IgD-negative memory B cell (primary cell): ENCODE measurements at regions not wholly inside any gene's neighbourhood (a gene's known extent, or its start where the extent isn't known, plus 50 kb on each side); places are given as distances from the start of the nearest gene placed in this dataset.

Experiments
- H3K27ac Mint-ChIP-seq, 3 donors: one replicate each; pipeline ENCODE4 v1.8.0; 2020 to 2022; ENCODE audit warnings: mild to moderate bottlenecking in 3 of 3, mixed read lengths in 3 of 3, moderate library complexity in 1 of 3
- H3K27me3 Mint-ChIP-seq: one replicate; pipeline ENCODE4 v1.8.0; 2021; ENCODE audit warnings: mixed read lengths
- H3K36me3 Mint-ChIP-seq: one replicate; pipeline ENCODE4 v1.8.0; 2020; ENCODE audit warnings: mild to moderate bottlenecking, mixed read lengths
- H3K4me1 Mint-ChIP-seq, 3 donors: one replicate each; pipeline ENCODE4 v1.8.0; 2020 to 2022; ENCODE audit warnings: mixed read lengths in 3 of 3, mild to moderate bottlenecking in 1 of 3
- H3K4me3 Mint-ChIP-seq, 4 donors: one replicate each; pipeline ENCODE4 v1.8.0; 2020 to 2022; ENCODE audit warnings: mild to moderate bottlenecking in 4 of 4, mixed read lengths in 4 of 4, moderate library complexity in 3 of 4
- H3K9me3 Mint-ChIP-seq, 3 donors: one replicate each; pipeline ENCODE4 v1.8.0; 2020 to 2021; ENCODE audit warnings: mixed read lengths in 3 of 3, mild to moderate bottlenecking in 1 of 3

- Mint-ChIP-seq H3K4me3 (no peak overlapping the region), H3K27ac (peak overlapping the region in 2 of 3 donors; percentile 45 to 81)
Observed at GRCh38 chr17:13933441-13934276, 135.6 kb upstream of the COX10 start.

GRCh38 chr17:13939222-13939621 lies 130.1 kb upstream of the COX10 start:
- H3K4me1 Mint-ChIP-seq = peaks cover 2 to 12% (median 6%) of the 10 kb centered on the region in 3 donors
- H3K4me3 Mint-ChIP-seq = no peak overlapping the region
- peaks cover 3% of the 10 kb centered on the region for H3K27me3 Mint-ChIP-seq
- H3K9me3 Mint-ChIP-seq = peaks cover 0 to 8% (median 6%) of the 10 kb centered on the region in 3 donors
- no peak overlapping the region for H3K27ac Mint-ChIP-seq
- H3K36me3 Mint-ChIP-seq = peaks cover 4% of the 10 kb centered on the region

More at GRCh38 chr17:13933441-13934276, 135.6 kb upstream of the COX10 start:
- H3K27me3 Mint-ChIP-seq = no peaks in the 10 kb centered on the region
- no peaks in the 10 kb centered on the region for H3K36me3 Mint-ChIP-seq
- peaks cover under 1 to 4% (median 3%) of the 10 kb centered on the region in 3 donors for H3K9me3 Mint-ChIP-seq
- H3K4me1 Mint-ChIP-seq = peaks cover 20 to 32% (median 27%) of the 10 kb centered on the region in 3 donors

- peaks cover 3% of the 10 kb centered on the region for H3K27me3 Mint-ChIP-seq
- H3K9me3 Mint-ChIP-seq = peaks cover 0 to 8% (median 6%) of the 10 kb centered on the region in 3 donors
- no peak overlapping the region for H3K4me3 Mint-ChIP-seq
- H3K27ac Mint-ChIP-seq = no peak overlapping the region
- peaks cover 4% of the 10 kb centered on the region for H3K36me3 Mint-ChIP-seq
- H3K4me1 Mint-ChIP-seq = peaks cover 5 to 18% (median 8%) of the 10 kb centered on the region in 3 donors
Observed at GRCh38 chr17:13940858-13941665, 128.2 kb upstream of the COX10 start.

- Mint-ChIP-seq H3K9me3 (peaks cover 0 to 8% (median 6%) of the 10 kb centered on the region in 3 donors), H3K27ac (no peak overlapping the region), H3K4me1 (peaks cover 5 to 18% (median 8%) of the 10 kb centered on the region in 3 donors), H3K27me3 (peaks cover 3% of the 10 kb centered on the region), H3K4me3 (no peak overlapping the region), H3K36me3 (peaks cover 4% of the 10 kb centered on the region)
Observed at GRCh38 chr17:13941781-13942180, 127.5 kb upstream of the COX10 start.

GRCh38 chr17:13943909-13944308 lies 125.4 kb upstream of the COX10 start:
- Mint-ChIP-seq H3K27ac (no peak overlapping the region), H3K9me3 (peaks cover 0 to 8% (median 6%) of the 10 kb centered on the region in 3 donors), H3K27me3 (peaks cover 3% of the 10 kb centered on the region), H3K4me1 (peaks cover 5 to 11% (median 8%) of the 10 kb centered on the region in 3 donors), H3K4me3 (no peak overlapping the region), H3K36me3 (peaks cover 4% of the 10 kb centered on the region)

- Mint-ChIP-seq H3K4me1 (peaks cover 5 to 8% (median 5%) of the 10 kb centered on the region in 3 donors), H3K9me3 (no peaks in the 10 kb centered on the region), H3K27ac (no peak overlapping the region), H3K36me3 (no peaks in the 10 kb centered on the region), H3K27me3 (peaks cover 3% of the 10 kb centered on the region), H3K4me3 (no peak overlapping the region)
Observed at GRCh38 chr17:13947499-13947898, 121.8 kb upstream of the COX10 start.

- H3K4me1 Mint-ChIP-seq = no peaks in the 10 kb centered on the region
- no peaks in the 10 kb centered on the region for H3K9me3 Mint-ChIP-seq
- H3K36me3 Mint-ChIP-seq = peaks cover 3% of the 10 kb centered on the region
- H3K27ac Mint-ChIP-seq = no peak overlapping the region
- H3K27me3 Mint-ChIP-seq = no peaks in the 10 kb centered on the region
- no peak overlapping the region for H3K4me3 Mint-ChIP-seq
Observed at GRCh38 chr17:13952009-13952750, 117.1 kb upstream of the COX10 start.

GRCh38 chr17:13953841-13954240 lies 115.5 kb upstream of the COX10 start:
- Mint-ChIP-seq H3K4me3 (no peak overlapping the region), H3K9me3 (no peaks in the 10 kb centered on the region), H3K27me3 (no peaks in the 10 kb centered on the region), H3K4me1 (no peaks in the 10 kb centered on the region), H3K27ac (no peak overlapping the region), H3K36me3 (peaks cover 6% of the 10 kb centered on the region)

- Mint-ChIP-seq H3K4me3 (no peak overlapping the region), H3K27ac (no peak overlapping the region), H3K27me3 (no peaks in the 10 kb centered on the region), H3K36me3 (peaks cover 6% of the 10 kb centered on the region), H3K4me1 (peaks cover 3 to 5% (median 4%) of the 10 kb centered on the region in 3 donors), H3K9me3 (peaks cover 0 to 3% (median 0%) of the 10 kb centered on the region in 3 donors)
Observed at GRCh38 chr17:13957636-13958035, 111.7 kb upstream of the COX10 start.

- Mint-ChIP-seq H3K4me1 (peaks cover 7 to 8% (median 8%) of the 10 kb centered on the region in 3 donors), H3K36me3 (peaks cover 3% of the 10 kb centered on the region), H3K27me3 (no peaks in the 10 kb centered on the region), H3K9me3 (peaks cover 0 to 3% (median 0%) of the 10 kb centered on the region in 3 donors), H3K4me3 (no peak overlapping the region), H3K27ac (no peak overlapping the region)
Observed at GRCh38 chr17:13958773-13959172, 110.5 kb upstream of the COX10 start.

- Mint-ChIP-seq H3K4me3 (no peak overlapping the region), H3K27me3 (no peaks in the 10 kb centered on the region), H3K9me3 (peaks cover 0 to 3% (median 0%) of the 10 kb centered on the region in 3 donors)
Observed at GRCh38 chr17:13961265-13961664, 108.0 kb upstream of the COX10 start.

GRCh38 chr17:13962716-13963240 lies 106.5 kb upstream of the COX10 start:
- peaks cover 7 to 8% (median 8%) of the 10 kb centered on the region in 3 donors for H3K4me1 Mint-ChIP-seq
- no peaks in the 10 kb centered on the region for H3K27me3 Mint-ChIP-seq
- peaks cover 0 to 3% (median 0%) of the 10 kb centered on the region in 3 donors for H3K9me3 Mint-ChIP-seq
- peaks cover 3% of the 10 kb centered on the region for H3K36me3 Mint-ChIP-seq
- no peak overlapping the region for H3K4me3 Mint-ChIP-seq
- no peak overlapping the region for H3K27ac Mint-ChIP-seq

More at GRCh38 chr17:13961265-13961664, 108.0 kb upstream of the COX10 start:
- Mint-ChIP-seq H3K36me3 (peaks cover 5% of the 10 kb centered on the region), H3K27ac (no peak overlapping the region), H3K4me1 (peaks cover 7 to 8% (median 8%) of the 10 kb centered on the region in 3 donors)

GRCh38 chr17:13967416-13967815 lies 101.9 kb upstream of the COX10 start:
- Mint-ChIP-seq H3K27me3 (no peaks in the 10 kb centered on the region), H3K27ac (no peak overlapping the region), H3K4me3 (no peak overlapping the region), H3K4me1 (peaks cover 7 to 8% (median 7%) of the 10 kb centered on the region in 3 donors), H3K9me3 (no peaks in the 10 kb centered on the region), H3K36me3 (peaks cover 3% of the 10 kb centered on the region)

GRCh38 chr17:13970531-13970930 lies 98.8 kb upstream of the COX10 start:
- no peak overlapping the region for H3K27ac Mint-ChIP-seq
- H3K4me1 Mint-ChIP-seq = peaks cover 0 to 2% (median 1%) of the 10 kb centered on the region in 3 donors
- peaks cover 2% of the 10 kb centered on the region for H3K36me3 Mint-ChIP-seq

More at GRCh38 chr17:13970531-13970930, 98.8 kb upstream of the COX10 start:
- Mint-ChIP-seq H3K9me3 (no peaks in the 10 kb centered on the region), H3K4me3 (no peak overlapping the region), H3K27me3 (no peaks in the 10 kb centered on the region)
